GM18505 (cell line): ENCODE measurements at regions not wholly inside any gene's neighbourhood (a gene's known extent, or its start where the extent isn't known, plus 50 kb on each side); places are given as distances from the start of the nearest gene placed in this dataset.
"Not testable (repeated sequence)": the region's sequence is repeated elsewhere in the genome, so short reads cannot be mapped to it uniquely, and the experiment has no call there.

ENCODE experiments used
- ATAC-seq: cut with Tn5 transposase; IDR thresholded peaks from one replicate; pipeline ENCODE4 v1.9.1; 2021; ENCODE audit not compliant: unreplicated experiment
- POLR2A ChIP-seq: IDR thresholded peaks from 4 replicates; pipeline ENCODE4 v1.6.1; 2011; ENCODE audit warnings: borderline replicate concordance; ENCODE audit not compliant: insufficient read depth, insufficient read length; ENCODE audit errors: extremely low read depth

DNA sequence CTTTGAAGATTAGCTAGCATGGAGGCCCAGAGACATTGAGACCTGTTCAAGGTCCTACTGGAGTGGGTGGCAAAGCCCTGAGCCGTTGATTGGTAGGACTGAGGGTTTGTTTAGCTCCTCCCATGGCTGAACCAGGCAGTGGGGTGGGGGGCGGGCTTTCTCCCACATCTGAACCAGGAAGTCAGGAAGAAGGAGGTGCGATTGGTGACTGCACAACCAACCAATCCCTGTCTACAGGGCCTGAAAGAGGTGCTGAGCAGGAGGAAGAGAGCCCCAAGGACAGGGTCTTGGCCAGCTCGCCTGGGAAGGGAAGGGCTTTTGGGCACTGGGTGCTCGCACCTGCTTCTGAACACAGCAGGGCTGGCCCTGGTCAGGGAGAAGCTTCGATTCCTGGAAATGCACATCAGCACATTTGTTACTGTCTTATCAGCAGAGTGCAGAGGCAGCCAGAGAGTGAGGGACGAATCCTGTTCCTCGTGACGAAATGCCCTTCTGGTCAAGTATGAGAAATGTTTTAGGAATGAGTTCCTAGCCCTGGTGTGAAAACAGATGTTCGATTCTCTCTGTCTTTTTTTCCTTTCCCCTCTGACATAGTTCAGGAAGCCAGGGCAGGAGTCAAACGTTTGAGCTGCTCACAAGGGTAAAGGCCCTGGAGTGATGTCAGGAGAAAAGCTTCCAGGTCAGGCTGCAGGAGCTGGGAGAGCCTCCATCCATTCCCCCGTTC is 294.8 kb upstream of the KLF4 start:
- no peak for TF ChIP-seq POLR2A
- ATAC-seq: no peak

DNA sequence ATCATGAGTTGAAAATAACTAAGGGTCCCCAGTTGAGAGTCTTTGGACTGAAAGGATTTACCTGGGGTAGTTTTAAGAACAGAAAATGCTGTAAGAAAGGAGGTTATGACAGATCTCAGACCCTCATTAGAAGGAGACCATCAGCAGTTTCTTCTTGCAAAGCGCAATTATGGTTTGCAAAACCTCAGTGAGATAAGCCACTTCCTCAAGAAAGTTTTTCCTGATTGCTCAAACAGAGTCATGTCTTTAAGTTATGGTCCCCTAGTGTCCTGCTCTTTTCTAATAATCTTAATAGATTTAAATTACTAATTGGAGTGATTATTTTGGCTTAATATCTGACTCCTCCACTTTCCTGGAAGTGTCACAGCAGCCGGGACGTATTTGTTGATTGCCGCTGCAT is 293.2 kb upstream of the KLF4 start:
- no peak for TF ChIP-seq POLR2A

DNA sequence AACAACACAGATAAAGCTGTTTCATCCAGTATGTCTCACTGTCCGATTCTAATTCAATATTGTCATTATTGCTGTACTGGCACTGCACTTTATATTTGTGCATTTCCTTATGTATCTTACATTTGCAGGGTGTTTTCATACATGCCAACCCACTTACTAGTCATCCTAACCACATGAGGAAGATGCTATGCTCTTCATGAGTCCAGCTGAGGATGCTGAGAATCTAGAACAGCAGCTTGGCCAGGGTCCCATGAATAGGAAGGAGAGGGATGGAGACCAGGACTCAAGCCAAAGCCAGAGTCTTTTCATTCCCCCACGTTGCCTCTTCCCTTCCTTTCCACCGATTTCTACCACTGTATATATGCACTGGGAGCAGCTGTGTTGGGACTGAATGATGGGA is 292.8 kb upstream of the KLF4 start:
- TF ChIP-seq POLR2A: no peak
- ATAC-seq: no peak

More for the DNA sequence above, 293.2 kb upstream of the KLF4 start:
- ATAC-seq: no peak

GRCh38 chr9:107780960-107781359 is 291.4 kb upstream of the KLF4 start:
- no peak for TF ChIP-seq POLR2A
- ATAC-seq: no peak

GRCh38 chr9:107779731-107780130 is 290.2 kb upstream of the KLF4 start:
- ATAC-seq: no peak
- no peak for TF ChIP-seq POLR2A

DNA sequence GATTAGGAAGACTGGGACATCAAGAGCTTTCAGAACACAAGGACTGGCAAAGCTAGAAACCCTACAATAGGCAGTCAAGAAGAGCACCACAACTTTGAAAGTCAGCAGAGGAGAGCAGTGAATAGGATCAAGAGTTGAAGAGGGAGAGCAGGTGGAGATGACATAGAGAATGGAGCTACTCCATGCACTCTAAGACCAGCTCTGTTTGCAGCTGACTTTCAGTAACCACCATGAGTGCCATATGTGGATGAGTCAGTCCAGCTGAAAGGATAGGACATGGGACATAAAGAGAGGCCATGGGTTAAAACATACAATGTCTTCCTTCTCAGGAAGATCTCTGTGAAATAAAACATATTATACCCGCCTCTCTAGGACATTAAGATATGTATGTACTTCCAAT is 289.1 kb upstream of the KLF4 start:
- ATAC-seq: no peak
- TF ChIP-seq POLR2A: no peak

DNA sequence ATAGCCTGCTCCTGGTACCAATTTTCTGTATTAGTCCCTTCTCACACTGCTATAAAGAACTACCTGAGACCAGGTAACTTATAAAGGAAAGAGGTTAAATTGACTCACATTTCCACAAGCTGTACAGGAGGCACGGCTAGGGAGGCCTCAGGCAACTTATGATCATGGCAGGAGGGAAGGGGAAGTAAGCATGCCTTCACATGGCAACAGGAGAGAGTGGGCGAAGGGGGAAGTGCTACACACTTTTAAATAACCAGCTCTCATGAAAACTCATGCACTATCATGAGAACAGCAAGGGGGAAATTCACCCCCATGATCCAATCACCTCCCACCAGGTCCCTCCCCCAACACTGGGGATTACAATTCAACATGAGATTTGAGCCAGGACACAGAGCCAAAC is 284.5 kb upstream of the KLF4 start:
- ATAC-seq: not testable (repeated sequence)

DNA sequence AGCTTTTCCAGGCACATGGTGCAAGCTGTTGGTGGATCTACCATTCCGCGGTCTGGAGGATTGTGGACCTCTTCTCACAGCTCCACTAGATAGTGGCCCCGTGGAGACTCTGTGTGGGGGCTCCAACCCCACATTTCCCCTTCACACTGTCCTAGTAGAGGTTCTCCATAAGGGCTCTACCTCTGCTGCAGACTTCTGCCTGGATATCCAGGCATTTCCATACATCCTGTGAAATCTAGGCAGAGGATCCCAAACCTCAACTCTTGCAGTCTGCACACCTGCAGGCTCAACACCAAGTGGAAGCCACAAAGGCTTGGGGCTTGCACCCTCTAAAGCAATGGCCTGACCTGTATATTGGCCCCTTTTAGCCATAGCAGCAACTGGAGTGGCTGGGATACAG is 283.4 kb upstream of the KLF4 start:
- no peak for ATAC-seq
- no peak for TF ChIP-seq POLR2A

DNA sequence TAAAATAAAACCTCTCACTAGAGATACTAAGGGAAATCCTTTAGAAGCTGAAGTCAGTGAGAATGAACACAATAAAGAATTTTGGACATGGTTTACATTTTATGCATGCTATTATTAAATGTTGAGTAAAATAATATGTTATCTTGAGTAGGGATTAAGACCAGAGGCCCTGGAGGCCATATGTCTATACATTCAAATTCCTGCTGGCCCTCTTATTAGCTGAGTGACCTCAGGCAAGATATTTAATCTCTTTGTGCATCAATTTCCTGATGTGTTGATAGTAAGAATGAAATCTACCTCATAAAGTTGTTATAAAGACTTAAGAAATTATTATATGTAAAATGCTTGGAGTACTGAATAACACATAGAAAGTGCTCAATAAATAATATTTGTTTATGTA is 281.1 kb upstream of the KLF4 start:
- no peak for TF ChIP-seq POLR2A

GRCh38 chr9:107768224-107768623 is 278.7 kb upstream of the KLF4 start:
- TF ChIP-seq POLR2A: no peak
- no peak for ATAC-seq

More for the DNA sequence above, 281.1 kb upstream of the KLF4 start:
- no peak for ATAC-seq

DNA sequence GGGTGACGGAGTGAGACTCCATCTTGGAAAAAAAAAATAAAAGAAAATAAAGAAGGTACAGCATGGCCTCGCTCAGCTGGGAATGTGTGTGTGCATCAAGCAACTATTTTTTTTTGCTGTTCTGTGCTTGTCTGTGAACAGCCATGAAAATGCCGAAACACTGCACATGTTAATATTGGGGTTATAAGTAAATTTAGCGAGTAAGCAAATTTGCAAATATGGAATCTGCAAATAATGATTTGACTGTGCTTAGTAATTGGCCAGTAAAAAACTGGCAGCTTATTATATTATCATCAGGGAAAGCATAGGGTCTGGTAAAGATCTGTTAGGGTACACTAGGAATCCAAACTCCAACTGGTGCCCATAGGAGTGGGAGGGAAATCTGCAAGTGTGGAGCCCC is 278.1 kb upstream of the KLF4 start:
- ATAC-seq: no peak
- TF ChIP-seq POLR2A: no peak

- ATAC-seq: not testable (repeated sequence)
Observed at GRCh38 chr9:107763469-107763868, 273.9 kb upstream of the KLF4 start.

DNA sequence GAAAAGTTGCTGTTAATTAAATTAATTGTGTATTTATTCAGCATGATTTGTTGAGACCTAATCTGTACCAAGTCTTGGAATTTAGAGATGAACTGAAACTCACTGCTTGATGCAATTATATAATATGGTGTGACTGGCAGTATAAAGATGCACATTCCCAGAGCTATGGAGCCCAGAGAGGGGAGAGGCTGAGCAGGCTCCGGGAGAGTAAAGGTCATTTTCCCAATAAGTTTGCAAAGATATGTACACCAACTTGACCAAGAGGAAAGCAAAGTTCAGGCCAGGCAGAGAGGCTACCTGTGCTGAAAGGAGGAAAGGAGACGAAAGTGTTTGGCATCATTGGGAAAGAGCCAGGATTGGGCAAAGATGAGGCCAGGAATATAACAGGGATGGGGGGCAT is 271.7 kb upstream of the KLF4 start:
- no peak for ATAC-seq

GRCh38 chr9:107760469-107761242 is 271.1 kb upstream of the KLF4 start:
- ATAC-seq: no peak

More for the DNA sequence above, 271.7 kb upstream of the KLF4 start:
- no peak for TF ChIP-seq POLR2A

More at GRCh38 chr9:107760469-107761242, 271.1 kb upstream of the KLF4 start:
- TF ChIP-seq POLR2A: no peak
